ENCODE measurements at regions not wholly inside any gene's neighbourhood (a gene's known extent, or its start where the extent isn't known, plus 50 kb on each side); places are given as distances from the start of the nearest gene placed in this dataset.

DNA sequence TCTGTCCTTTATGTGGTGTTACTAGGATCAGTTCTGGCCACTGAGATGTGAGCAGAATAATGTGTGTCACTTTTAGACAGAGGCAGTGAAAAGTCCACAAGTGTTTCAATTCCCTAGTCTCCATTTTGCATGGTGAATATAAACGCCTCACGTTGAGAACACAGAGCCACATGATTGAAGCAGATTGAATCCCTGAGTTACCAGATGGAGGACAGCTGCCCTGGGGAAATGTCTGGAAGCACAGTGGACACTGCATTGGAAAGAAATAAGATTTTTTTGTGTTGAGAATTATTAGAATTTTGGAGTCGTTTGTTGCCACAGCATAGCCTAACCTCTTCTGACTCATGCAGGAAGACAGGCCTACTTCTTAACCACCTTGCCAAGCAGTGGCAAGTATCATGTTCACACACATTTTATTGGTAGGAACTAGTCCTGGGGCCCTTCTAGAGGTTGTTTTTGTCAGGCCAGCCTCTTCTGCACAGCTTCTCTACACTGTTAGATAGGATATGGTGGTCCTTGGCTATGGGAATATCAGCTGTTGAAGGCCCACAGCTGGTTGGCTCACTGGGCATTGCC is 188.6 kb downstream of the TMEM182 start:
- TF ChIP-seq, protein P1, sequence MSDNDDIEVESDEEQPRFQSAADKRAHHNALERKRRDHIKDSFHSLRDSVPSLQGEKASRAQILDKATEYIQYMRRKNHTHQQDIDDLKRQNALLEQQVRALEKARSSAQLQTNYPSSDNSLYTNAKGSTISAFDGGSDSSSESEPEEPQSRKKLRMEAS (IDR thresholded peaks at IDR 0.05), result no peak
- TF ChIP-seq, protein P2, sequence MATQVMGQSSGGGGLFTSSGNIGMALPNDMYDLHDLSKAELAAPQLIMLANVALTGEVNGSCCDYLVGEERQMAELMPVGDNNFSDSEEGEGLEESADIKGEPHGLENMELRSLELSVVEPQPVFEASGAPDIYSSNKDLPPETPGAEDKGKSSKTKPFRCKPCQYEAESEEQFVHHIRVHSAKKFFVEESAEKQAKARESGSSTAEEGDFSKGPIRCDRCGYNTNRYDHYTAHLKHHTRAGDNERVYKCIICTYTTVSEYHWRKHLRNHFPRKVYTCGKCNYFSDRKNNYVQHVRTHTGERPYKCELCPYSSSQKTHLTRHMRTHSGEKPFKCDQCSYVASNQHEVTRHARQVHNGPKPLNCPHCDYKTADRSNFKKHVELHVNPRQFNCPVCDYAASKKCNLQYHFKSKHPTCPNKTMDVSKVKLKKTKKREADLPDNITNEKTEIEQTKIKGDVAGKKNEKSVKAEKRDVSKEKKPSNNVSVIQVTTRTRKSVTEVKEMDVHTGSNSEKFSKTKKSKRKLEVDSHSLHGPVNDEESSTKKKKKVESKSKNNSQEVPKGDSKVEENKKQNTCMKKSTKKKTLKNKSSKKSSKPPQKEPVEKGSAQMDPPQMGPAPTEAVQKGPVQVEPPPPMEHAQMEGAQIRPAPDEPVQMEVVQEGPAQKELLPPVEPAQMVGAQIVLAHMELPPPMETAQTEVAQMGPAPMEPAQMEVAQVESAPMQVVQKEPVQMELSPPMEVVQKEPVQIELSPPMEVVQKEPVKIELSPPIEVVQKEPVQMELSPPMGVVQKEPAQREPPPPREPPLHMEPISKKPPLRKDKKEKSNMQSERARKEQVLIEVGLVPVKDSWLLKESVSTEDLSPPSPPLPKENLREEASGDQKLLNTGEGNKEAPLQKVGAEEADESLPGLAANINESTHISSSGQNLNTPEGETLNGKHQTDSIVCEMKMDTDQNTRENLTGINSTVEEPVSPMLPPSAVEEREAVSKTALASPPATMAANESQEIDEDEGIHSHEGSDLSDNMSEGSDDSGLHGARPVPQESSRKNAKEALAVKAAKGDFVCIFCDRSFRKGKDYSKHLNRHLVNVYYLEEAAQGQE (IDR thresholded peaks at IDR 0.05; ENCODE audit: low read depth), result no peak
- TF ChIP-seq RAD21 (IDR thresholded peaks at IDR 0.05; ENCODE audit: low read depth) (no peak), TAF1 (IDR thresholded peaks at IDR 0.05; ENCODE audit: low read depth) (no peak), EGR1 (IDR thresholded peaks at IDR 0.05) (no peak), CREB1 (IDR thresholded peaks at IDR 0.05; ENCODE audit: low read depth) (no peak), FOXM1 (IDR thresholded peaks at IDR 0.05; ENCODE audit: borderline replicate concordance, low read depth) (no peak), YY1 (IDR thresholded peaks at IDR 0.05; ENCODE audit: low read depth) (no peak), EP300 (IDR thresholded peaks at IDR 0.05; ENCODE audit: borderline replicate concordance) (no peak), CEBPB (IDR thresholded peaks at IDR 0.05) (no peak), TEAD4 (IDR thresholded peaks at IDR 0.05) (no peak), ZBTB7A (IDR thresholded peaks at IDR 0.05; ENCODE audit: low read depth) (no peak), TCF12 (IDR thresholded peaks at IDR 0.05; ENCODE audit: low read depth) (no peak)
- TF ChIP-seq, protein P3, sequence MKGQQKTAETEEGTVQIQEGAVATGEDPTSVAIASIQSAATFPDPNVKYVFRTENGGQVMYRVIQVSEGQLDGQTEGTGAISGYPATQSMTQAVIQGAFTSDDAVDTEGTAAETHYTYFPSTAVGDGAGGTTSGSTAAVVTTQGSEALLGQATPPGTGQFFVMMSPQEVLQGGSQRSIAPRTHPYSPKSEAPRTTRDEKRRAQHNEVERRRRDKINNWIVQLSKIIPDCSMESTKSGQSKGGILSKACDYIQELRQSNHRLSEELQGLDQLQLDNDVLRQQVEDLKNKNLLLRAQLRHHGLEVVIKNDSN (IDR thresholded peaks at IDR 0.05), result no peak
